HL-60 (cell line): ENCODE measurements at regions not wholly inside any gene's neighbourhood (a gene's known extent, or its start where the extent isn't known, plus 50 kb on each side); places are given as distances from the start of the nearest gene placed in this dataset.

Experiments used
- DNase-seq, 2 experiments: peaks; one replicate each; pipeline ENCODE4 v3.0.0-alpha.2; 2010 to 2020; ENCODE audit warnings: low read depth in 1 of 2, low spot score in 1 of 2
- H3K27ac ChIP-seq: fragments of 250-450 bp; sonication (Bioruptor Pico); replicated peaks from 2 replicates; pipeline ENCODE4 v1.5.1; 2020; ENCODE audit warnings: mild to moderate bottlenecking, moderate library complexity
- H3K27me3 ChIP-seq: fragments of 250-450 bp; sonication (Bioruptor Pico); 2 replicates; pipeline ENCODE4 v1.5.1; 2021; ENCODE audit warnings: mild to moderate bottlenecking, moderate library complexity; ENCODE audit not compliant: insufficient read depth, poor library complexity, severe bottlenecking
- H3K4me3 ChIP-seq: replicated peaks from 2 replicates; pipeline ENCODE4 v1.5.1; 2011; ENCODE audit warnings: mild to moderate bottlenecking, control low read depth, low read length; ENCODE audit not compliant: insufficient read depth
- GABPA ChIP-seq: IDR thresholded peaks from 2 replicates; pipeline ENCODE4 v1.6.1; 2012; ENCODE audit warnings: low read depth
- POLR2AphosphoS5 ChIP-seq: IDR thresholded peaks from 2 replicates; pipeline ENCODE4 v1.6.1; 2012; ENCODE audit warnings: low read depth
- SPI1 ChIP-seq: IDR thresholded peaks from 2 replicates; pipeline ENCODE4 v1.6.1; 2012; ENCODE audit warnings: low read depth, mild to moderate bottlenecking, borderline replicate concordance
- TF ChIP-seq, protein P1 (sequence below): IDR thresholded peaks from 2 replicates; pipeline ENCODE4 v1.6.1; 2012; ENCODE audit warnings: low read depth; ENCODE audit not compliant: insufficient replicate concordance
- TF ChIP-seq, protein P2 (sequence below): IDR thresholded peaks from one replicate; pipeline ENCODE4 v1.5.1; 2011; ENCODE audit warnings: low read length, control low read depth, inconsistent platforms; ENCODE audit not compliant: insufficient read depth

DNA sequence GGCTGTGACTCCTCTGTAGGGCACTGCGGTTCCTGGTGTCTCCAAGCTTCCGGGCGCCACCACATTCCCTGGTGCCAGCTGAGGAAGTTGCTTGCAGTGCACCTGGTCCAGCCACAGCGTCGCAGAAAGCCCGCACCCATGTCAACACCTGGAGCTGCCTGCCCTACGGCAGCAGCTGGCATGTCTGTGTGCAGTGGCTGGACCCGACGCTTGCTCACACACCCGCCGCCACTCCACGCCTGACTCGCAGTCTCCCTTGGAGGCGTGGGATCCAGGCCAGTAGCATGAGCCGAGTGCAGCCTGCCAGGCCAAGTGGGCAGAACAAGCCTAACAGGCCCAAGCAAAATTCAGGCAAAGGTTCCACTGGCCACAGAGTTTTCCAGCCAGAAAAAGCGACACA lies 118.1 kb upstream of the PHF14 start:
- Histone ChIP-seq H3K4me3 (no peak overlapping the region), H3K27me3 (no peaks in the 10 kb centered on the region), H3K27ac (no peak overlapping the region)
- no peak for DNase-seq
- TF ChIP-seq GABPA (no peak), POLR2AphosphoS5 (no peak), SPI1 (no peak)
- TF ChIP-seq, protein P1, sequence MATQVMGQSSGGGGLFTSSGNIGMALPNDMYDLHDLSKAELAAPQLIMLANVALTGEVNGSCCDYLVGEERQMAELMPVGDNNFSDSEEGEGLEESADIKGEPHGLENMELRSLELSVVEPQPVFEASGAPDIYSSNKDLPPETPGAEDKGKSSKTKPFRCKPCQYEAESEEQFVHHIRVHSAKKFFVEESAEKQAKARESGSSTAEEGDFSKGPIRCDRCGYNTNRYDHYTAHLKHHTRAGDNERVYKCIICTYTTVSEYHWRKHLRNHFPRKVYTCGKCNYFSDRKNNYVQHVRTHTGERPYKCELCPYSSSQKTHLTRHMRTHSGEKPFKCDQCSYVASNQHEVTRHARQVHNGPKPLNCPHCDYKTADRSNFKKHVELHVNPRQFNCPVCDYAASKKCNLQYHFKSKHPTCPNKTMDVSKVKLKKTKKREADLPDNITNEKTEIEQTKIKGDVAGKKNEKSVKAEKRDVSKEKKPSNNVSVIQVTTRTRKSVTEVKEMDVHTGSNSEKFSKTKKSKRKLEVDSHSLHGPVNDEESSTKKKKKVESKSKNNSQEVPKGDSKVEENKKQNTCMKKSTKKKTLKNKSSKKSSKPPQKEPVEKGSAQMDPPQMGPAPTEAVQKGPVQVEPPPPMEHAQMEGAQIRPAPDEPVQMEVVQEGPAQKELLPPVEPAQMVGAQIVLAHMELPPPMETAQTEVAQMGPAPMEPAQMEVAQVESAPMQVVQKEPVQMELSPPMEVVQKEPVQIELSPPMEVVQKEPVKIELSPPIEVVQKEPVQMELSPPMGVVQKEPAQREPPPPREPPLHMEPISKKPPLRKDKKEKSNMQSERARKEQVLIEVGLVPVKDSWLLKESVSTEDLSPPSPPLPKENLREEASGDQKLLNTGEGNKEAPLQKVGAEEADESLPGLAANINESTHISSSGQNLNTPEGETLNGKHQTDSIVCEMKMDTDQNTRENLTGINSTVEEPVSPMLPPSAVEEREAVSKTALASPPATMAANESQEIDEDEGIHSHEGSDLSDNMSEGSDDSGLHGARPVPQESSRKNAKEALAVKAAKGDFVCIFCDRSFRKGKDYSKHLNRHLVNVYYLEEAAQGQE = no peak
- TF ChIP-seq, protein P2, sequence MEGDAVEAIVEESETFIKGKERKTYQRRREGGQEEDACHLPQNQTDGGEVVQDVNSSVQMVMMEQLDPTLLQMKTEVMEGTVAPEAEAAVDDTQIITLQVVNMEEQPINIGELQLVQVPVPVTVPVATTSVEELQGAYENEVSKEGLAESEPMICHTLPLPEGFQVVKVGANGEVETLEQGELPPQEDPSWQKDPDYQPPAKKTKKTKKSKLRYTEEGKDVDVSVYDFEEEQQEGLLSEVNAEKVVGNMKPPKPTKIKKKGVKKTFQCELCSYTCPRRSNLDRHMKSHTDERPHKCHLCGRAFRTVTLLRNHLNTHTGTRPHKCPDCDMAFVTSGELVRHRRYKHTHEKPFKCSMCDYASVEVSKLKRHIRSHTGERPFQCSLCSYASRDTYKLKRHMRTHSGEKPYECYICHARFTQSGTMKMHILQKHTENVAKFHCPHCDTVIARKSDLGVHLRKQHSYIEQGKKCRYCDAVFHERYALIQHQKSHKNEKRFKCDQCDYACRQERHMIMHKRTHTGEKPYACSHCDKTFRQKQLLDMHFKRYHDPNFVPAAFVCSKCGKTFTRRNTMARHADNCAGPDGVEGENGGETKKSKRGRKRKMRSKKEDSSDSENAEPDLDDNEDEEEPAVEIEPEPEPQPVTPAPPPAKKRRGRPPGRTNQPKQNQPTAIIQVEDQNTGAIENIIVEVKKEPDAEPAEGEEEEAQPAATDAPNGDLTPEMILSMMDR = no peak

DNA sequence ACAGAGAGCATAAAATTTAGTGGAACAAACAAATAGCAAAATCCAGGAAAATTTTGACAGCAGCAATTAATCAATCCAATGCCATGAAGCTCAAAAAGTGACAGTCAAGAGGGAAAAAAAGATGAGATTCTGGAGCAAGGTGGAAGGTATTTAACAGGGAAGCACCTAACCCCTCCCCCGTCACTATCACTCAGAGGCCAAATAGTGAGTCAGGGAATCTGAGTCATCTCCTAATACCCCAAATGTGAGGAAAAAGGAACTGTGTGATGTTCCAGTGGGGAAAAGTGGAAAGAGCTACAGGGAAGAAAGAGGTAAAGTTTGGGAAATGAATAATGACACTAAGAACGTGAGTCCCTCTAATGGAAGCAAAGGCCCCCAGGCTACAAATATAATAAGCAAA lies 113.2 kb upstream of the PHF14 start:
- Histone ChIP-seq H3K27me3 (no peaks in the 10 kb centered on the region), H3K27ac (no peak overlapping the region), H3K4me3 (no peak overlapping the region)
- no peak for DNase-seq
- TF ChIP-seq POLR2AphosphoS5 = no peak
- TF ChIP-seq, protein P2 = no peak
- TF ChIP-seq, protein P1 = no peak
- no peak for TF ChIP-seq SPI1

DNA sequence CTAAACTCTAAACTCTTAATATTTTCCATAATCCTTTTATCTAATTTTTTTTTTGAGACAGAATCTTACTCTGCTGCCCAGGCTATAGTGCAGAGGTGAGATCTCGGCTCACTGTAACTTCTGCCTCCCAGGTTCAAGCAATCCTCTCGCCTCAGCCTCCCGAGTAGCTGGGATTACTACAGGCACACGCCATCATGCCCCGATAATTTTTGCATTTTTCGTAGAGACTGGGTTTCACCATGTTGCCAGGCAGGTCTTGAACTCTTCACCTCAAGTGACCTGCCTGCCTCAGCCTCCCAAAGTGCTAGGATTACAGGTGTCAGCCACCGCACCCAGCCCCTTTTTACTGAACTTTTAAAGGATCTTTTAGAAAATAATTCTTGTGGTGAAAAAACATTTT lies 110.2 kb upstream of the PHF14 start:
- Histone ChIP-seq H3K27me3 (no peaks in the 10 kb centered on the region), H3K4me3 (no peak overlapping the region), H3K27ac (no peak overlapping the region)
- TF ChIP-seq POLR2AphosphoS5 (no peak), SPI1 (no peak)
- DNase-seq = no peak

DNA sequence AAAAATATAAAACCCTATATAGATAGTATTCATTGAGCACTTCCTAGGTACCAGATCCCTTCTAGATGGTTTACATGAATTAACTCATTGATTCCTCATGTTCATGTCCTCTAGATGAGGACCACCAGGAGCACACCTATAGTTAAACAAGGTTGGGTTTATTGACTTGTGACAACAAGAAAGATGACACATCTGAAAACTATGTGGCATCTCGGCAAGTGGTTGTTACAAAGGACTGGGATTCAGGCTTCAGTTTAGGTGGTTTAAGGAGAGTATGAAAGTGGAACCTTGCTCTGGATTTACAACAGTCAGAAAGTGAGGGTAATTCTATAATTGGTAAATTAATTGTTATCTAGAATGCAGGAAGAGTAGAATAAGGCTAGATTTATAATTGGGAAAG lies 99.0 kb upstream of the PHF14 start:
- Histone ChIP-seq H3K4me3 (no peak overlapping the region), H3K27ac (no peak overlapping the region), H3K27me3 (peaks cover 2% of the 10 kb centered on the region)
- TF ChIP-seq, protein P2 = no peak
- TF ChIP-seq, protein P1 = no peak
- TF ChIP-seq POLR2AphosphoS5 (no peak), GABPA (no peak), SPI1 (no peak)
- no peak for DNase-seq
